Neutrophil (primary cell): ENCODE measurements at regions not wholly inside any gene's neighbourhood (a gene's known extent, or its start where the extent isn't known, plus 50 kb on each side); places are given as distances from the start of the nearest gene placed in this dataset.

ENCODE experiments used
- H3K27ac ChIP-seq: fragments of 200-600 bp; sonication (generic); 2 replicates; pipeline ENCODE4 v1.5.1; 2016; ENCODE audit warnings: mild to moderate bottlenecking, moderate library complexity
- H3K27me3 ChIP-seq: fragments of 200-600 bp; sonication (generic); 2 replicates; pipeline ENCODE4 v1.6.0; 2016; ENCODE audit warnings: mild to moderate bottlenecking
- H3K36me3 ChIP-seq: fragments of 200-600 bp; sonication (generic); 2 replicates; pipeline ENCODE4 v1.5.1; 2017
- H3K4me1 ChIP-seq, 2 experiments: fragments of 200-600 bp in 1 of 2; sonication (generic) in 1 of 2; 1 replicate in 1 of 2; 2 replicates in 1 of 2; pipeline versions ENCODE4 v1.5.1 to v1.6.1; 2013 to 2016; ENCODE audit warnings: low read depth in 1 of 2, low read length in 1 of 2, mild to moderate bottlenecking in 1 of 2, moderate library complexity in 1 of 2; ENCODE audit not compliant: control insufficient read depth in 1 of 2, insufficient read depth in 1 of 2
- H3K4me3 ChIP-seq, 2 experiments: fragments of 200-600 bp in 1 of 2; sonication (generic) in 1 of 2; 1 replicate in 1 of 2; 2 replicates in 1 of 2; pipeline ENCODE4 v1.5.1; 2013 to 2016; ENCODE audit warnings: low read depth in 1 of 2, low read length in 1 of 2, mild to moderate bottlenecking in 1 of 2, moderate library complexity in 1 of 2
- H3K9me3 ChIP-seq: fragments of 200-600 bp; sonication (generic); 2 replicates; pipeline ENCODE4 v1.5.1; 2016
- TF ChIP-seq, protein P1 (sequence below): fragments of 200-600 bp; sonication (generic); IDR thresholded peaks from 2 replicates; pipeline ENCODE4 v1.5.1; 2016; ENCODE audit warnings: antibody characterized with exemption

DNA sequence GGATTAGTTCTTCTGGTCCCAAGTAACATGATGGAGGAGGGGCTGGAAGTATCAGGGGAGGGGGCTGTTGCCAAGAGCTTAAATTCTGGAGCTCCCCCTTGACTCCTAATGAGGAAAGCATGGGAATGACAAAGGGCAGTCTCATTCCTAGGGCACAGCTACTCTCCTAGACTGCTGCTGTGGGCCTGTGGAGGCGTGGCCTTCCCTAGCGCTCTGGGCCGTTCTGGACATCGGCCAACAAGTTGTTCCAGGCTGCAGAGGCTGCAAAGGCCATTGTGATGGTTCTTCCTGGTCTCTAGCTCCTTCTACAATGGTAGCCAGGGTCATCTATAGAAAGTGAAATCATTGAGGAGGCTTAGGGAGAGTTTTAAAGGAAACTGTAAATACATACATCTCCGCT lies 916.6 kb downstream of the DIAPH3 start:
- Histone ChIP-seq H3K9me3 (no peaks in the 10 kb centered on the region), H3K4me1 (no peaks in the 10 kb centered on the region), H3K4me3 (no peak overlapping the region), H3K27me3 (no peaks in the 10 kb centered on the region), H3K27ac (no peak overlapping the region), H3K36me3 (no peaks in the 10 kb centered on the region)
- TF ChIP-seq, protein P1, sequence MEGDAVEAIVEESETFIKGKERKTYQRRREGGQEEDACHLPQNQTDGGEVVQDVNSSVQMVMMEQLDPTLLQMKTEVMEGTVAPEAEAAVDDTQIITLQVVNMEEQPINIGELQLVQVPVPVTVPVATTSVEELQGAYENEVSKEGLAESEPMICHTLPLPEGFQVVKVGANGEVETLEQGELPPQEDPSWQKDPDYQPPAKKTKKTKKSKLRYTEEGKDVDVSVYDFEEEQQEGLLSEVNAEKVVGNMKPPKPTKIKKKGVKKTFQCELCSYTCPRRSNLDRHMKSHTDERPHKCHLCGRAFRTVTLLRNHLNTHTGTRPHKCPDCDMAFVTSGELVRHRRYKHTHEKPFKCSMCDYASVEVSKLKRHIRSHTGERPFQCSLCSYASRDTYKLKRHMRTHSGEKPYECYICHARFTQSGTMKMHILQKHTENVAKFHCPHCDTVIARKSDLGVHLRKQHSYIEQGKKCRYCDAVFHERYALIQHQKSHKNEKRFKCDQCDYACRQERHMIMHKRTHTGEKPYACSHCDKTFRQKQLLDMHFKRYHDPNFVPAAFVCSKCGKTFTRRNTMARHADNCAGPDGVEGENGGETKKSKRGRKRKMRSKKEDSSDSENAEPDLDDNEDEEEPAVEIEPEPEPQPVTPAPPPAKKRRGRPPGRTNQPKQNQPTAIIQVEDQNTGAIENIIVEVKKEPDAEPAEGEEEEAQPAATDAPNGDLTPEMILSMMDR: no peak

DNA sequence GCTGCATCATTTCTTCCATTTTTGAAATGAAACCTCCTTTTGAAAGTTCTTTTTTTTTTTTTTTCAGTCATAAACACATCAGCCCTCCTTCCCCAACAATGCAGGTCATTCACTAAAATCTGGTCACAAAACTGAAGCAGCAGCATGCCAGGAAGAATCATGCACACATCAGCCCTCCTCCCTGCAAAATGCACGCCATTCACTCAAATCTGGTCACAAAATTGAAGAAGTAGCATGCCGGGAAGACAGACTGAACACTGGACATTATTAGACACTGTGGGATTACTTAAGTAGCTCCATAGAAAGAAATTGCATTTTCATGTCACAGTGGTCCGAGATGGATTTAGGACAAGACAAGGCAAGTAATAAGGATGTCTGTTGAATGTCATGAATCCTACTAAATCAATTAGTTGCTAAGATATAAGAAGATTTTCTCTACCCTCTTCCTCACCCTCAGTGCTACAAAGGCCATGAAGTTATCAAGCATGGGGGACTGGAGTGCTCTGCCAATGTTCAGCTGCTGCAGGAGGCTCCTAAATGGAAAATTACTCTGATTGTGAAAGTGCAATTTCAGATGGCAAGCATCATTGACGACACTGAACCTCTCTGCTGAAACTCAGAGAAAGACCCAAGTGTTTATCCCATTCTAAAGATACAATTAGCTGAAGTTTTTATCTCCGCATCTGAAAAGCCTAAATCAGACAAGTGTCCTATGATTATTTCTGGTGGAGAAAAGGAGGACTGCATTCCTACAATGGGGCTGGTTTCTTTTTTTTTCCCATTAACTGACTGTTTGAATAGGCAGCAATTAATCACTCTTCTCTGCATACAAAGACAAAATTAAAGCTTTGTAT lies 913.2 kb downstream of the DIAPH3 start:
- Histone ChIP-seq H3K36me3 (no peaks in the 10 kb centered on the region), H3K27ac (no peak overlapping the region), H3K4me1 (no peaks in the 10 kb centered on the region), H3K27me3 (no peaks in the 10 kb centered on the region), H3K9me3 (no peaks in the 10 kb centered on the region), H3K4me3 (no peak overlapping the region)
- TF ChIP-seq, protein P1: no peak

DNA sequence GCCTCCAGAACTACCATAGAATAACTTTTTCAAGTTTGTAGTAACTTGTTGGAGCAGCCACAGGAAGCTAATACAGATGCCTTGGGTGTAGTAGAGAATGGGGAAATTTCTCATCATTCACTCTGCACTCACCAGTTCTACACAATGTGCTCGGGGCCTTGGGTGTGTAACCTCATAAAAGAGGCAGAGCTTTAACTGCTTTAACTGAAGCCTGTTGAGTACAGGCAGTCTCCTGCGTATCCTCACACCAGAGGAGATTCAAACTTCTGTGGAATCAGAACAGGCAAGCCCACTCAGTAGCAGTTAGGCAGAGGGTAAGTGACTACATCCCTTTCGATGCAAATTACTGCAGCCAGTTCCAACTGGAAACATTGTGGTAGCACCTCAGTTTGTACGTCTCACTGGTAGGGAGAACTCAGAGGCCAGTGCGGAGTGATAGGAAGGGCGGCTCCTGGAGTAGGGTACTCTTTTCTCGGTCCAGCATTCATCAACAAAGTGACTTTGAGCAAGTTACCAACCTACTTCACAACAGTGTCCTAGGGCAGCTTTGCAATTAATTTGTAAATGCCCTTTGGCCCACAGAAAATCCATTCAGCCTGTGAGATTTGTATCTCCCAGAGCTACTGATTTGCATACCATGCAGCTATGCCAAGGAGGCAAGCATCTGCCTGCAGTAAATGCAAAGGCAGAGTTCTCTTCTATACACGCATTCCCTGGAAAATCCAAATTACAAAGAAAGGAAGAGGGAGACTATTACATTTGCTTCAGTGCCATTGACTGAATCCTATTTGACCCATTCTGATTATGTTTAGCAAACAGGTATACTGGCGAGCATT lies 904.3 kb downstream of the DIAPH3 start:
- no peaks in the 10 kb centered on the region for H3K36me3 ChIP-seq
- no peak overlapping the region for H3K4me3 ChIP-seq
- no peaks in the 10 kb centered on the region for H3K27me3 ChIP-seq
- H3K9me3 ChIP-seq: no peaks in the 10 kb centered on the region
- H3K4me1 ChIP-seq: no peaks in the 10 kb centered on the region
- H3K27ac ChIP-seq: no peak overlapping the region
- TF ChIP-seq, protein P1: no peak

DNA sequence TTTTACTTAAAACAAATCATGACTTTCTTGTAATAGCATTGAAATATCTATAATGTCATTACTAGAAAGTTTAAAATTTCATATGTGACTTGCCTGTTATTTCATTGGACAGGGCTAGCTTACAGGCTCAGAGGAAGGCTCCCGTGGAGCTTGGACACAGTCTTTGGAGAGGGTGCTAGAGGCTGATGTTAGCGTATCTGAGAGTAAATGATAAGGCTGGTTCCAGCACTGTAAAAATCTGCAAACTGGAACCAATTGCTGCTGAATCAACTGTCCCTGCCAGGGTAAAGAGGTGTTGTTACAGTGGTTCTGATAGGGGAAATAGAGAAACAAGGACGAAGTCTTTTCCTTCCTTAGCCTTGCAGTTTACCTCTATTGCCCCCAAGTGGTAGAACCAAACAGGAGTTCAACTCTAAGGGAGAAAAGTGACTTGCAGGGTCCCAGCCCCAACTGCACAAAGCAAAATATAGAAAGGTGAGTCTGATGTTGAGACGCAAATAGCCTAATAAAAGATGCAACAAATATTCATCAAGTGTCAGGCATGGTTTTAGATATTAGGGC lies 901.7 kb downstream of the DIAPH3 start:
- no peaks in the 10 kb centered on the region for H3K4me1 ChIP-seq
- no peak overlapping the region for H3K4me3 ChIP-seq
- TF ChIP-seq, protein P1: no peak
- no peak overlapping the region for H3K27ac ChIP-seq
- H3K36me3 ChIP-seq: no peaks in the 10 kb centered on the region
- H3K9me3 ChIP-seq: no peaks in the 10 kb centered on the region
- no peaks in the 10 kb centered on the region for H3K27me3 ChIP-seq

DNA sequence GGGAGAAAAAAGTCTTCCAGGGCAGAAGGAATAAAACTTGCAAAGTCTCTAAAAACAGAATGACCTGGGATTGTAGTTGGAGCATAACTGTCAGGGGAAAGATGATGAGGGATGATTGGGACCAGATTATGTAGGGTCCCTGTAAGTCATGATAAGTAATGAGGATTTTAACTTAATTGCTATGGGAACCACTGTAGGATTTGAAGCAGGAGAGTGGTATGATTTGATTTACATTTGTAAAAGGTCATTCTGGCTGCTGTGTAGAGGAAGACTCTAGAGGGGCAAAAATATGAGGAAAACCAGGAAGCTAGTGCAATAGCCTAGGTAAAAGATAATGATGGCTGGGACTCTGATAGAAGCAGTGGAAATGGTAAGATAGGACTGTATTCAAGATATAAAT lies 900.2 kb downstream of the DIAPH3 start:
- Histone ChIP-seq H3K27me3 (no peaks in the 10 kb centered on the region), H3K4me3 (no peak overlapping the region), H3K36me3 (no peaks in the 10 kb centered on the region), H3K27ac (no peak overlapping the region), H3K4me1 (no peaks in the 10 kb centered on the region), H3K9me3 (no peaks in the 10 kb centered on the region)
- TF ChIP-seq, protein P1: no peak
